Epithelial cell of proximal tubule (primary cell): ENCODE measurements at regions not wholly inside any gene's neighbourhood (a gene's known extent, or its start where the extent isn't known, plus 50 kb on each side); places are given as distances from the start of the nearest gene placed in this dataset.

Experiments
- DNase-seq: peaks from one replicate; pipeline ENCODE4 v3.0.0-alpha.2; 2011; ENCODE audit warnings: low read depth
- H3K4me3 ChIP-seq: 2 replicates; pipeline ENCODE4 v1.5.1; 2011; ENCODE audit warnings: low read depth, mild to moderate bottlenecking, low read length
- CTCF ChIP-seq: conservative IDR thresholded peaks from 2 replicates; pipeline ENCODE4 v1.5.1; 2012; ENCODE audit warnings: low read depth, mild to moderate bottlenecking, low read length

DNA sequence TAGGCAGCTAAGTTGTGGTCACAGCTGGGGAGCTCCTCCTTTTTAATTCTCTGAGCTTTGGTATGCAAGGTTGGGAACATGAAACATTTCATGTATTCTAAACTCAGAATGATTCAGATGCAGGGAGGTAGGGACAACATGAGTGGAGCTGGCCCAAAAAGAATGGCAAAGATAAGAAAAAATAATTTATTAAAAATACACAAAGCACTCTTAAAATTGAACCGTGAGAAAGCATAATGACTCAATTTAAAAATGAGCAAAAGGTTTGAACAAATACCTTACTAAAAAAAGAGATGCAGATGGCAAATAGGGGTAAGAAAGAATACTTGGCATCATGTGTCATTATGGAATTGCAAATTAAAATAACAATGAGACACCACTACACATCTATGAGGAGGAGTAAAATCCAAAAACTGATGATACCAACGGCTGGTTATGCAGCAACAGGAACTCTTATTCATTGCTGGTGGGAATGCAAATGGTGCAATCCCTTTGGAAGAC lies 175.6 kb upstream of the IRX3 start:
- no peak for TF ChIP-seq CTCF
- DNase-seq = no peak
- H3K4me3 ChIP-seq = no peak overlapping the region

- DNase-seq = no peak
- H3K4me3 ChIP-seq = no peak overlapping the region
- TF ChIP-seq CTCF = no peak
Measured at GRCh38 chr16:54460263-54460860, 173.8 kb upstream of the IRX3 start.

- DNase-seq = no peak
- no peak for TF ChIP-seq CTCF
- H3K4me3 ChIP-seq = no peak overlapping the region
Measured at GRCh38 chr16:54459509-54460262, 173.1 kb upstream of the IRX3 start.

DNA sequence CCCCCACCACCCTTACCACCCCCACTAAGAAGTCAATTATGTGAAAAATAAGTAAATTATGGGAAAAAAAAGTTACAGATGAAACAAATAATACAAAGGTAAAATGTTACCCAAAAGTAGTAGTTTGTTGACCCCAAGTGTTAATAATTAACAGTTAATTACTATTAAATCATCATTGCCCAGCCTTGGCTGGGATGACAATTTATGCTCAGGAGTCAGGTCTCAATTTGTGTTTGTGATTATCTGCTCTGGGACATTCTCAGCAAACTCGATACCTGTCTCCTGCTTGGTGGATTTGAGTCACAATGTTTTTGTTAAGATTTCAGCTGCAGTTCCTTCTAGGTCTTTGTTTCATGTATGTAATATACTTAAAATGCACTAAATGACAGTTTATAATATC lies 172.3 kb upstream of the IRX3 start:
- no peak for DNase-seq
- no peak for TF ChIP-seq CTCF
- no peak overlapping the region for H3K4me3 ChIP-seq

DNA sequence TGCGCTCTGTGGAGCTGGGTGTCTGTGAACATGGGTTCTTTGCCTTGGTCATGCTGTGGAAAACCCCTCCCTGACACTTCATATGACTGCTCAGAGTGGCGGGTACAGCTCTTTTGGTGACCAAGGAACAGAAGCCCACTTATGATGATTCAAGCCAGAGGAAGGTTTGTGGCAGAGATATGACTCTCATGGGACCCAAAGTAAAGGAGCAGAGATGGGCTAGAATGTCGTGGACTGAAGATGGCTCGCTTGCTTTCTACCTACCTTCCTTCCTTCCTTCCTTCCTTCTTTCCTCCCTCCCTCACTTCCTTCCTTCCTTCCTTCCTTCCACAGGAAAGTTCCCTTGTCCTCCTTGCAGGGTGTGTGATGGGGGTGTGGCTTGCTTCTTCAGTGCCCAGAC lies 169.7 kb upstream of the IRX3 start:
- no peak for DNase-seq
- no peak for TF ChIP-seq CTCF
- H3K4me3 ChIP-seq = no peak overlapping the region

DNA sequence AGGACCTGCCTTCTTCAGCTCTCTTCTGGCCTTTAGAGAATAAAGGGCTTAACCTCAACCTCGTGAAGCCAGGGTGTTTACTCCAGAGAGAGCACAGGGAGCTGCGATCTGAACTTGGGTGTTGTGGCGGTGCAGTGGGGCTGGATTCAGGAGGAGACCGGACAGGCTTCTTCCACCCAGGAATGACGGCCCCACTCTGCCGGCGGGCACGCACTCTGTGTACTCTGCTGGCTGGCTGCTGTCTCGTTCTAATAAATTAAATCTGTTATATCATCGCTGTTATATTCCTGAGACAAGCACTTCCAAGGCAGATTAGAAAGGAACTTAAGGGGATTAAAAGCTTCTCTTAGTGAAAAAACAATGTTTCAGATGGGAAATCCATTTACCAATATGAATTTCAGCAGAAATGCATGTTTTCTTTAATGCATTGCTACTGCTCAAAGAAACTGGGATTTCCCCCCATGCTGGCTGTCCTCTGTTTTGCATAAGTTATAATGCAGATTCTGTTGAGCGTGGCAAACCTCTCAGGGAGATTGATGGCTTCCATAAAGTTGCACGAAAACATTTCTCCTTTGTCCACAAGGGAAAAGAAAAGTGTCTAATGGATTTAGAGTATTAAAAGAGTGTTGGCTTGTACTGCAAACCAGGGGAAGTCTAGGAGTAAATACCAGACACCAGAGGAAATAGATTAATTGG lies 168.6 kb upstream of the IRX3 start:
- TF ChIP-seq CTCF = no peak
- no peak overlapping the region for H3K4me3 ChIP-seq
- no peak for DNase-seq
